HG03342 (cell line): ENCODE measurements at regions not wholly inside any gene's neighbourhood (a gene's known extent, or its start where the extent isn't known, plus 50 kb on each side); places are given as distances from the start of the nearest gene placed in this dataset.
"Not testable (repeated sequence)": the region's sequence is repeated elsewhere in the genome, so short reads cannot be mapped to it uniquely, and the experiment has no call there.

Source experiments
- ATAC-seq: cut with Tn5 transposase; IDR thresholded peaks from one replicate; pipeline ENCODE4 v1.9.1; 2021; ENCODE audit warnings: mild to moderate bottlenecking, moderate library complexity; ENCODE audit not compliant: unreplicated experiment

GRCh38 chr1:79177844-79178243 is 171.3 kb upstream of the ADGRL4 start:
- no peak for ATAC-seq

GRCh38 chr1:79161077-79161476 is 154.5 kb upstream of the ADGRL4 start:
- no peak for ATAC-seq

GRCh38 chr1:79155991-79156390 is 149.5 kb upstream of the ADGRL4 start:
- no peak for ATAC-seq

GRCh38 chr1:79151006-79151796 is 144.7 kb upstream of the ADGRL4 start:
- no peak for ATAC-seq

- no peak for ATAC-seq
Observed at GRCh38 chr1:79150576-79150975, 144.0 kb upstream of the ADGRL4 start.

- ATAC-seq, result not testable (repeated sequence)
Observed at GRCh38 chr1:79138227-79138626, 131.7 kb upstream of the ADGRL4 start.

- no peak for ATAC-seq
Observed at GRCh38 chr1:79133774-79134364, 127.3 kb upstream of the ADGRL4 start.

- ATAC-seq, result no peak
Observed at GRCh38 chr1:79131626-79132025, 125.1 kb upstream of the ADGRL4 start.

- ATAC-seq, result no peak
Observed at GRCh38 chr1:79129914-79130313, 123.4 kb upstream of the ADGRL4 start.

- ATAC-seq, result no peak
Observed at GRCh38 chr1:79128722-79129121, 122.2 kb upstream of the ADGRL4 start.

- no peak for ATAC-seq
Observed at GRCh38 chr1:79124756-79125155, 118.2 kb upstream of the ADGRL4 start.

GRCh38 chr1:79122521-79122920 is 116.0 kb upstream of the ADGRL4 start:
- ATAC-seq, result no peak

GRCh38 chr1:79117376-79117775 is 110.8 kb upstream of the ADGRL4 start:
- ATAC-seq, result no peak

- no peak for ATAC-seq
Observed at GRCh38 chr1:79113836-79114235, 107.3 kb upstream of the ADGRL4 start.

- no peak for ATAC-seq
Observed at GRCh38 chr1:79110749-79111148, 104.2 kb upstream of the ADGRL4 start.

- ATAC-seq, result no peak
Observed at GRCh38 chr1:79109445-79109844, 102.9 kb upstream of the ADGRL4 start.

GRCh38 chr1:79105500-79105899 is 99.0 kb upstream of the ADGRL4 start:
- ATAC-seq, result no peak

- ATAC-seq, result no peak
Observed at GRCh38 chr1:79104617-79105016, 98.1 kb upstream of the ADGRL4 start.

GRCh38 chr1:79100385-79100784 is 93.9 kb upstream of the ADGRL4 start:
- ATAC-seq, result no peak

- ATAC-seq, result no peak
Observed at GRCh38 chr1:79090985-79091384, 84.5 kb upstream of the ADGRL4 start.

GRCh38 chr1:79089946-79090345 is 83.4 kb upstream of the ADGRL4 start:
- ATAC-seq, result no peak

- ATAC-seq, result no peak
Observed at GRCh38 chr1:79082233-79082632, 75.7 kb upstream of the ADGRL4 start.

- no peak for ATAC-seq
Observed at GRCh38 chr1:79079770-79080169, 73.2 kb upstream of the ADGRL4 start.
